K562 (cell line): ENCODE measurements at regions not wholly inside any gene's neighbourhood (a gene's known extent, or its start where the extent isn't known, plus 50 kb on each side); places are given as distances from the start of the nearest gene placed in this dataset.

Source experiments
- ATAC-seq: fragments of 200-7000 bp; cut with Tn5 transposase; 3 replicates; pipeline ENCODE4 v1.9.1; 2020; ENCODE audit warnings: moderate library complexity
- BruUV-seq: library from RNA; stranded (reverse); fragments of 400-500 nt; replicated peaks from 2 replicates; lab custom pipeline; 2021; lab: Mats Ljungman, UMichigan
- CTCF ChIA-PET: fragments of 300-600 bp; formaldehyde crosslinking; extraction: SDS; loops from one replicate; lab custom pipeline; 2021; ENCODE audit warnings: low intra/inter-chr PET ratio; lab: Yijun Ruan, JAX
- POLR2A ChIA-PET: fragments of 300-600, 350-650 bp; sonication (Branson Sonifier 250); formaldehyde crosslinking; extraction: SDS; loops from one replicate; lab custom pipeline; 2021; ENCODE audit warnings: antibody characterized with exemption, inconsistent platforms; lab: Yijun Ruan, JAX
- DNase-seq, 4 experiments: peaks; one replicate each; pipeline versions ENCODE4 v3.0.0 to v3.0.0-alpha.2; 2011 to 2018; ENCODE audit warnings: low spot score in 3 of 4, mixed read lengths in 3 of 4; ENCODE audit errors: extremely low read depth in 1 of 4
- FAIRE-seq: peaks from 2 replicates; lab custom pipeline; 2011; peaks lifted over from hg19 to GRCh38; lab: Jason Lieb, UNC
- H2AFZ ChIP-seq: 2 replicates; pipeline ENCODE4 v1.6.0; 2011; ENCODE audit warnings: low read depth, low read length, control low read depth, inconsistent platforms
- H3K27ac ChIP-seq: fragments of 200-600 bp; 3 replicates; pipeline ENCODE4 v1.8.0; 2011; ENCODE audit warnings: low read depth, mild to moderate bottlenecking, control low read depth, inconsistent platforms, low read length, moderate library complexity, mixed read lengths; ENCODE audit errors: extremely low read depth
- H3K27me3 ChIP-seq, 2 experiments: fragments of 300-600 bp in 1 of 2; 2 replicates in 1 of 2; 3 replicates in 1 of 2; pipeline versions ENCODE4 v1.6.0 to v1.8.0; 2011; ENCODE audit warnings: inconsistent platforms in 2 of 2, low read length in 2 of 2, mild to moderate bottlenecking in 1 of 2, mixed read lengths in 1 of 2, moderate library complexity in 1 of 2; ENCODE audit not compliant: control insufficient read depth in 2 of 2, insufficient read depth in 2 of 2
- H3K36me3 ChIP-seq: fragments of 300-600 bp; 3 replicates; pipeline ENCODE4 v1.8.0; 2011; ENCODE audit warnings: mild to moderate bottlenecking, low read length, inconsistent platforms; ENCODE audit not compliant: control insufficient read depth, insufficient read depth
- H3K4me1 ChIP-seq, 2 experiments: fragments of 200-600 bp in 1 of 2; replicated peaks in 1 of 2; 2 replicates in 1 of 2; 3 replicates in 1 of 2; pipeline versions ENCODE4 v1.5.1 to v1.8.0; 2011; ENCODE audit warnings: inconsistent platforms in 2 of 2, low read length in 2 of 2, mild to moderate bottlenecking in 1 of 2, mixed read lengths in 1 of 2, moderate library complexity in 1 of 2; ENCODE audit not compliant: control insufficient read depth in 2 of 2, insufficient read depth in 2 of 2
- H3K4me2 ChIP-seq: 2 replicates; pipeline ENCODE4 v1.6.1; 2011; ENCODE audit warnings: low read length, control low read depth, inconsistent platforms, mixed read lengths; ENCODE audit not compliant: insufficient read depth
- H3K4me3 ChIP-seq: fragments of 200-600 bp; sonication (generic), shearing (Covaris generic); 2 replicates; pipeline ENCODE4 v1.5.1; 2016; ENCODE audit warnings: control low read depth, inconsistent platforms
- H3K79me2 ChIP-seq: fragments of 200-600 bp; 3 replicates; pipeline ENCODE4 v1.8.0; 2011; ENCODE audit warnings: low read length, inconsistent platforms; ENCODE audit not compliant: control insufficient read depth, insufficient read depth
- H3K9ac ChIP-seq, 2 experiments: 2 replicates each; pipeline versions ENCODE4 v1.6.0 to v1.6.1; 2011; ENCODE audit warnings: low read depth in 2 of 2, low read length in 2 of 2, control low read depth in 1 of 2, inconsistent platforms in 1 of 2, mild to moderate bottlenecking in 1 of 2, mixed read lengths in 1 of 2; ENCODE audit not compliant: insufficient read depth in 1 of 2
- H3K9me1 ChIP-seq: one replicate; pipeline ENCODE4 v1.6.0; 2011; ENCODE audit warnings: inconsistent platforms, mild to moderate bottlenecking, low read length, moderate library complexity; ENCODE audit not compliant: control insufficient read depth, insufficient read depth
- H3K9me3 ChIP-seq: replicated peaks from 2 replicates; pipeline ENCODE4 v1.5.1; 2011; ENCODE audit warnings: low read depth, low read length, inconsistent platforms; ENCODE audit not compliant: control insufficient read depth, insufficient read depth
- H4K20me1 ChIP-seq: replicated peaks from 2 replicates; pipeline ENCODE4 v1.6.1; 2011; ENCODE audit warnings: low read length, inconsistent platforms, mixed read lengths; ENCODE audit not compliant: control insufficient read depth, insufficient read depth
- BDP1 ChIP-seq: IDR thresholded peaks from 3 replicates; pipeline ENCODE4 v1.6.1; 2011; ENCODE audit not compliant: insufficient read length, insufficient read depth
- CBFA2T3 ChIP-seq: fragments of 450-650 bp; IDR thresholded peaks from 2 replicates; pipeline ENCODE4 v1.6.1; 2017
- CC2D1A ChIP-seq: fragments of 450-650 bp; IDR thresholded peaks from 2 replicates; pipeline ENCODE4 v1.6.1; 2017; ENCODE audit warnings: mild to moderate bottlenecking
- ERF ChIP-seq: fragments of 450-650 bp; formaldehyde crosslinking; IDR thresholded peaks from 2 replicates; pipeline ENCODE4 v1.4.0; 2020; ENCODE audit warnings: mild to moderate bottlenecking, mixed read lengths
- FOXK1 ChIP-seq: sonication (generic); formaldehyde crosslinking; IDR thresholded peaks from 2 replicates; pipeline ENCODE4 v1.8.0; 2022; ENCODE audit warnings: missing genetic modification reagents, mild to moderate bottlenecking, borderline replicate concordance
- KHSRP ChIP-seq: fragments of 450-650 bp; IDR thresholded peaks from 2 replicates; pipeline ENCODE4 v1.6.1; 2017
- PHTF2 ChIP-seq: fragments of 250-450 bp; sonication (Bioruptor Pico); IDR thresholded peaks from 2 replicates; pipeline ENCODE4 v1.5.0; 2021; ENCODE audit warnings: mild to moderate bottlenecking
- SIN3B ChIP-seq: fragments of 450-650 bp; IDR thresholded peaks from 2 replicates; pipeline ENCODE4 v1.6.1; 2017; ENCODE audit warnings: low read depth, mild to moderate bottlenecking, moderate library complexity
- TAF7 ChIP-seq: fragments of 450-650 bp; IDR thresholded peaks from 2 replicates; pipeline ENCODE4 v1.6.1; 2016; ENCODE audit warnings: missing genetic modification characterization, missing compliant biosample characterization
- ZNF124 ChIP-seq: sonication (generic); formaldehyde crosslinking; IDR thresholded peaks from 2 replicates; pipeline ENCODE4 v1.8.1; 2022; ENCODE audit warnings: missing genetic modification reagents
- ZNF175 ChIP-seq: fragments of 200-800 bp; sonication (Bioruptor generic); IDR thresholded peaks from 2 replicates; pipeline ENCODE4 v1.6.1; 2016; ENCODE audit warnings: low read depth, mild to moderate bottlenecking, missing genetic modification characterization, missing compliant biosample characterization
- ZNF311 ChIP-seq: fragments of 250-450 bp; sonication (Bioruptor Pico); IDR thresholded peaks from 2 replicates; pipeline ENCODE4 v1.4.0; 2020; ENCODE audit warnings: mild to moderate bottlenecking, moderate library complexity
- ZNF316 ChIP-seq: fragments of 450-650 bp; IDR thresholded peaks from 2 replicates; pipeline ENCODE4 v1.6.1; 2016
- ZNF583 ChIP-seq: fragments of 250-450 bp; sonication (Bioruptor Pico); IDR thresholded peaks from 2 replicates; pipeline ENCODE4 v1.4.0; 2020
- whole genome bisulfite sequencing: fragments of 100-300 bp; shearing (Covaris generic); methylation state at CpG from one replicate; pipeline ENCODE4 v1.1.6; 2016; ENCODE audit warnings: low coverage, mixed read lengths; ENCODE audit not compliant: insufficient coverage; ENCODE audit errors: missing lambda C conversion rate; 5-methylcytosine and 5-hydroxymethylcytosine counted together
- in situ Hi-C: fragments of 300-500 bp; cut with MboI; formaldehyde crosslinking; loops from 4 replicates; pipeline ENCODE4 v1.15.0; 2018; ENCODE audit warnings: inconsistent platforms, mixed read lengths
- intact Hi-C: fragments of 100-400 bp; cut with micrococcal nuclease; formaldehyde crosslinking; loops from 2 replicates; pipeline ENCODE4 v1.14.2; 2022
- TF ChIP-seq, protein P1 (sequence below): fragments of 250-450 bp; sonication (Bioruptor Pico); IDR thresholded peaks from 2 replicates; pipeline ENCODE4 v1.5.0; 2022; ENCODE audit warnings: mild to moderate bottlenecking
- TF ChIP-seq, protein P2 (sequence below): fragments of 450-650 bp; IDR thresholded peaks from 2 replicates; pipeline ENCODE4 v1.7.1; 2018; ENCODE audit warnings: mild to moderate bottlenecking, low read depth; ENCODE audit not compliant: partially characterized antibody

DNA sequence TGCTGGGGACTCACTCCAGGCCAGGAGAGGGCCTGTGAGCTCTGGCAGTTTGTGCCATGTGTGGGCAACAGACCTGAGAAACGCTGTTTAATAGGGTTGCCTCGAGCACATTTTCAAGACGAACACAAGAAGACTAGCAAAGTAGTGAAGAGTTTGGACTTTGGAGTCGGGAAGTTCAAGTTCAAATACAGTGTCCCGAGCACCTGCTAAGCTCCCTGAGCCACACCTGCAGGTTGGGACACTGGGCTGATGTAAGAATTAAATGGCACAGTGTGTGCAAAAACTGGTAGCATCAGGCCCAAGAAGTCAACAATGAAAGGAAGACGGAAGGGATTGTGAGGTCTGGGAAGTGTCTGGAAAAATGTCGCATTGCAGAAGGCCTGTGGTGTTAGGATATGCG, 112.8 kb upstream of the PABPC3 start:
- CTCF ChIA-PET, result no interaction called here
- in situ Hi-C loops (loop anchor here (25.0 kb wide), 1 partner anchor 246 kb away; no protein-coding TSS in a partner anchor), intact Hi-C loops (no loop called here)
- Histone ChIP-seq H3K27me3 (peaks cover 4 to 32% of the 10 kb centered on the region in 2 experiments; a peak in 3 of 5 replicates), H4K20me1 (no peaks in the 10 kb centered on the region), H3K4me1 (no peaks in the 10 kb centered on the region), H3K4me2 (no peak overlapping the region), H3K9me1 (no peaks in the 10 kb centered on the region), H3K9ac (no peak overlapping the region), H2AFZ (no peak overlapping the region), H3K27ac (no peak overlapping the region), H3K9me3 (no peaks in the 10 kb centered on the region), H3K36me3 (no peaks in the 10 kb centered on the region), H3K79me2 (no peaks in the 10 kb centered on the region), H3K4me3 (no peak overlapping the region)
- WGBS, result 6% methylated on average over 7 of the region's 8 CpGs
- BruUV-seq, result no TSS peak
- POLR2A ChIA-PET, result interaction anchor here (0.7 kb wide), 1 partner anchor 568 kb away, joined by 3 read pairs; no protein-coding TSS in a partner anchor
- DNase-seq, result no peak
- no peak for FAIRE-seq
- ATAC-seq, result no peak
- TF ChIP-seq PHTF2 (CRISPR knock-in tag) (no peak), ZNF175 (no peak), ZNF583 (no peak), ERF (CRISPR knock-in tag) (no peak), ZNF316 (no peak), ZNF124 (CRISPR knock-in tag) (no peak), ZNF311 (no peak), SIN3B (no peak), CC2D1A (no peak), FOXK1 (no peak), CBFA2T3 (no peak), BDP1 (no peak), TAF7 (no peak), KHSRP (no peak)
- TF ChIP-seq, protein P1, sequence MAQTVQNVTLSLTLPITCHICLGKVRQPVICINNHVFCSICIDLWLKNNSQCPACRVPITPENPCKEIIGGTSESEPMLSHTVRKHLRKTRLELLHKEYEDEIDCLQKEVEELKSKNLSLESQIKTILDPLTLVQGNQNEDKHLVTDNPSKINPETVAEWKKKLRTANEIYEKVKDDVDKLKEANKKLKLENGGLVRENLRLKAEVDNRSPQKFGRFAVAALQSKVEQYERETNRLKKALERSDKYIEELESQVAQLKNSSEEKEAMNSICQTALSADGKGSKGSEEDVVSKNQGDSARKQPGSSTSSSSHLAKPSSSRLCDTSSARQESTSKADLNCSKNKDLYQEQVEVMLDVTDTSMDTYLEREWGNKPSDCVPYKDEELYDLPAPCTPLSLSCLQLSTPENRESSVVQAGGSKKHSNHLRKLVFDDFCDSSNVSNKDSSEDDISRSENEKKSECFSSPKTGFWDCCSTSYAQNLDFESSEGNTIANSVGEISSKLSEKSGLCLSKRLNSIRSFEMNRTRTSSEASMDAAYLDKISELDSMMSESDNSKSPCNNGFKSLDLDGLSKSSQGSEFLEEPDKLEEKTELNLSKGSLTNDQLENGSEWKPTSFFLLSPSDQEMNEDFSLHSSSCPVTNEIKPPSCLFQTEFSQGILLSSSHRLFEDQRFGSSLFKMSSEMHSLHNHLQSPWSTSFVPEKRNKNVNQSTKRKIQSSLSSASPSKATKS (CRISPR knock-in tag), result no peak
- TF ChIP-seq, protein P2, sequence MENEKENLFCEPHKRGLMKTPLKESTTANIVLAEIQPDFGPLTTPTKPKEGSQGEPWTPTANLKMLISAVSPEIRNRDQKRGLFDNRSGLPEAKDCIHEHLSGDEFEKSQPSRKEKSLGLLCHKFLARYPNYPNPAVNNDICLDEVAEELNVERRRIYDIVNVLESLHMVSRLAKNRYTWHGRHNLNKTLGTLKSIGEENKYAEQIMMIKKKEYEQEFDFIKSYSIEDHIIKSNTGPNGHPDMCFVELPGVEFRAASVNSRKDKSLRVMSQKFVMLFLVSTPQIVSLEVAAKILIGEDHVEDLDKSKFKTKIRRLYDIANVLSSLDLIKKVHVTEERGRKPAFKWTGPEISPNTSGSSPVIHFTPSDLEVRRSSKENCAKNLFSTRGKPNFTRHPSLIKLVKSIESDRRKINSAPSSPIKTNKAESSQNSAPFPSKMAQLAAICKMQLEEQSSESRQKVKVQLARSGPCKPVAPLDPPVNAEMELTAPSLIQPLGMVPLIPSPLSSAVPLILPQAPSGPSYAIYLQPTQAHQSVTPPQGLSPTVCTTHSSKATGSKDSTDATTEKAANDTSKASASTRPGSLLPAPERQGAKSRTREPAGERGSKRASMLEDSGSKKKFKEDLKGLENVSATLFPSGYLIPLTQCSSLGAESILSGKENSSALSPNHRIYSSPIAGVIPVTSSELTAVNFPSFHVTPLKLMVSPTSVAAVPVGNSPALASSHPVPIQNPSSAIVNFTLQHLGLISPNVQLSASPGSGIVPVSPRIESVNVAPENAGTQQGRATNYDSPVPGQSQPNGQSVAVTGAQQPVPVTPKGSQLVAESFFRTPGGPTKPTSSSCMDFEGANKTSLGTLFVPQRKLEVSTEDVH, result no peak
